ENCODE measurements at regions not wholly inside any gene's neighbourhood (a gene's known extent, or its start where the extent isn't known, plus 50 kb on each side); places are given as distances from the start of the nearest gene placed in this dataset.

- no peak overlapping the region for H3K4me2 ChIP-seq (ENCODE audit: low read length)
- CTCF ChIA-PET: no interaction called here
- POLR2A ChIA-PET (ENCODE audit: unreplicated experiment): no interaction called here
- no peaks in the 10 kb centered on the region for H3K79me2 ChIP-seq (ENCODE audit: low read length)
- no peak overlapping the region for H3K9ac ChIP-seq (ENCODE audit: low read length)
- DNase-seq (peak; percentile 4), ATAC-seq (no peak)
- H3K4me3 ChIP-seq (ENCODE audit: low read length): no peak overlapping the region
- H3F3A ChIP-seq (ENCODE audit: low read length, unreplicated experiment): no peaks in the 10 kb centered on the region
- H2AFZ ChIP-seq (ENCODE audit: low read length): no peak overlapping the region
- H3K9me3 ChIP-seq (ENCODE audit: low read length): no peaks in the 10 kb centered on the region
- no peaks in the 10 kb centered on the region for H3K9me2 ChIP-seq (replicated peaks; ENCODE audit: low read length)
- intact Hi-C loops (cut with micrococcal nuclease): no loop called here
- BruUV-seq (replicated peaks): no TSS peak
- peaks cover 19% of the 10 kb centered on the region for H3K27me3 ChIP-seq (ENCODE audit: low read length)
- H3K36me3 ChIP-seq (ENCODE audit: low read depth, low read length): no peaks in the 10 kb centered on the region
- no peaks in the 10 kb centered on the region for H4K20me1 ChIP-seq (ENCODE audit: low read length)
- H3K4me1 ChIP-seq (ENCODE audit: insufficient read depth, low read length): no peaks in the 10 kb centered on the region
- no peak overlapping the region for H3K27ac ChIP-seq (ENCODE audit: low read length)
- TF ChIP-seq EZH2 (IDR thresholded peaks at IDR 0.05; ENCODE audit: low read length, unreplicated experiment) (no peak), CTCF (conservative IDR thresholded peaks at IDR 0.05; ENCODE audit: low read depth, low read length) (no peak), EZH2phosphoT487 (IDR thresholded peaks at IDR 0.05; ENCODE audit: borderline replicate concordance, low read length) (no peak)
Measured at GRCh38 chr18:25494888-25495287, 142.9 kb upstream of the ZNF521 start.

- H3K9ac ChIP-seq (ENCODE audit: low read length): no peak overlapping the region
- H3K4me1 ChIP-seq (ENCODE audit: insufficient read depth, low read length): no peaks in the 10 kb centered on the region
- no peak overlapping the region for H3K4me2 ChIP-seq (ENCODE audit: low read length)
- no peak overlapping the region for H3K27ac ChIP-seq (ENCODE audit: low read length)
- TF ChIP-seq EZH2 (IDR thresholded peaks at IDR 0.05; ENCODE audit: low read length, unreplicated experiment) (no peak), EZH2phosphoT487 (IDR thresholded peaks at IDR 0.05; ENCODE audit: borderline replicate concordance, low read length) (no peak), CTCF (conservative IDR thresholded peaks at IDR 0.05; ENCODE audit: low read depth, low read length) (no peak)
- no peak overlapping the region for H3K4me3 ChIP-seq (ENCODE audit: low read length)
- no TSS peak for BruUV-seq (replicated peaks)
- H4K20me1 ChIP-seq (ENCODE audit: low read length): no peaks in the 10 kb centered on the region
- POLR2A ChIA-PET (ENCODE audit: unreplicated experiment): no interaction called here
- H3K36me3 ChIP-seq (ENCODE audit: low read depth, low read length): no peaks in the 10 kb centered on the region
- H3K9me3 ChIP-seq (ENCODE audit: low read length): no peaks in the 10 kb centered on the region
- CTCF ChIA-PET: no interaction called here
- DNase-seq (no peak), ATAC-seq (no peak)
- peaks cover 25% of the 10 kb centered on the region for H3K27me3 ChIP-seq (ENCODE audit: low read length)
- intact Hi-C loops (cut with micrococcal nuclease): no loop called here
- no peaks in the 10 kb centered on the region for H3K9me2 ChIP-seq (replicated peaks; ENCODE audit: low read length)
- H2AFZ ChIP-seq (ENCODE audit: low read length): no peak overlapping the region
- no peaks in the 10 kb centered on the region for H3K79me2 ChIP-seq (ENCODE audit: low read length)
- H3F3A ChIP-seq (ENCODE audit: low read length, unreplicated experiment): no peaks in the 10 kb centered on the region
Measured at GRCh38 chr18:25493401-25493800, 141.4 kb upstream of the ZNF521 start.

- intact Hi-C loops (cut with micrococcal nuclease): no loop called here
- no TSS peak for BruUV-seq (replicated peaks)
Measured at GRCh38 chr18:25490316-25490715, 138.3 kb upstream of the ZNF521 start.

More at GRCh38 chr18:25490316-25490715, 138.3 kb upstream of the ZNF521 start:
- peaks cover 25% of the 10 kb centered on the region for H3K27me3 ChIP-seq (ENCODE audit: low read length)
- DNase-seq: no peak
- H4K20me1 ChIP-seq (ENCODE audit: low read length): no peaks in the 10 kb centered on the region
- H2AFZ ChIP-seq (ENCODE audit: low read length): no peak overlapping the region
- no peak for ATAC-seq
- H3K9me2 ChIP-seq (replicated peaks; ENCODE audit: low read length): no peaks in the 10 kb centered on the region
- H3K4me2 ChIP-seq (ENCODE audit: low read length): no peak overlapping the region
- no peak overlapping the region for H3K4me3 ChIP-seq (ENCODE audit: low read length)
- no peaks in the 10 kb centered on the region for H3K79me2 ChIP-seq (ENCODE audit: low read length)
- H3K4me1 ChIP-seq (ENCODE audit: insufficient read depth, low read length): no peaks in the 10 kb centered on the region
- H3K9ac ChIP-seq (ENCODE audit: low read length): no peak overlapping the region
- H3K27ac ChIP-seq (ENCODE audit: low read length): no peak overlapping the region
- H3K9me3 ChIP-seq (ENCODE audit: low read length): no peaks in the 10 kb centered on the region
- H3K36me3 ChIP-seq (ENCODE audit: low read depth, low read length): no peaks in the 10 kb centered on the region
- POLR2A ChIA-PET (ENCODE audit: unreplicated experiment): no interaction called here
- H3F3A ChIP-seq (ENCODE audit: low read length, unreplicated experiment): no peaks in the 10 kb centered on the region
- CTCF ChIA-PET: no interaction called here
- TF ChIP-seq EZH2 (IDR thresholded peaks at IDR 0.05; ENCODE audit: low read length, unreplicated experiment): no peak
- no peak for TF ChIP-seq CTCF (conservative IDR thresholded peaks at IDR 0.05; ENCODE audit: low read depth, low read length)
- no peak for TF ChIP-seq EZH2phosphoT487 (IDR thresholded peaks at IDR 0.05; ENCODE audit: borderline replicate concordance, low read length)
